GM12878 (cell line): ENCODE measurements at regions not wholly inside any gene's neighbourhood (a gene's known extent, or its start where the extent isn't known, plus 50 kb on each side); places are given as distances from the start of the nearest gene placed in this dataset.

Experiments used
- ATAC-seq: fragments of 200-7000 bp; cut with Tn5 transposase; 3 replicates; pipeline ENCODE4 v1.9.1; 2020; ENCODE audit warnings: mild to moderate bottlenecking, moderate library complexity
- BruUV-seq: library from RNA; stranded (reverse); fragments of 400-500 nt; replicated peaks from 2 replicates; lab custom pipeline; 2021; lab: Mats Ljungman, UMichigan
- CTCF ChIA-PET: fragments of 300-600 bp; sonication (Branson Sonifier 250); formaldehyde crosslinking; extraction: SDS; loops from one replicate; lab custom pipeline; 2021; ENCODE audit warnings: inconsistent platforms; lab: Yijun Ruan, JAX
- POLR2A ChIA-PET: fragments of 350-600 bp; formaldehyde crosslinking; extraction: SDS; loops from one replicate; lab custom pipeline; 2021; ENCODE audit warnings: inconsistent platforms; lab: Charles Lee
- RAD21 ChIA-PET: fragments of 300-600 bp; sonication (Branson Sonifier 250); formaldehyde crosslinking; loops from one replicate; lab custom pipeline; 2023; ENCODE audit warnings: antibody characterized with exemption; ENCODE audit not compliant: unreplicated experiment; lab: Charles Lee
- SMC1A ChIA-PET: fragments of 300-600 bp; sonication (Branson Sonifier 250); formaldehyde crosslinking; loops from one replicate; lab custom pipeline; 2023; ENCODE audit not compliant: unreplicated experiment, uncharacterized antibody; lab: Charles Lee
- DNase-seq: peaks from one replicate; pipeline ENCODE4 v3.0.0-alpha.2; 2011; ENCODE audit warnings: low read depth, low spot score
- FAIRE-seq: peaks from 3 replicates; lab custom pipeline; 2011; peaks lifted over from hg19 to GRCh38; lab: Jason Lieb, UNC
- H2AFZ ChIP-seq: 2 replicates; pipeline ENCODE4 v1.6.0; 2011; ENCODE audit warnings: low read depth, low read length, control low read depth; ENCODE audit not compliant: control insufficient read depth
- H3K27ac ChIP-seq: 2 replicates; pipeline ENCODE4 v1.5.1; 2011; ENCODE audit warnings: control low read depth; ENCODE audit not compliant: control insufficient read depth, insufficient read depth
- H3K27me3 ChIP-seq, 2 experiments: replicated peaks in 1 of 2; 2 replicates each; pipeline versions ENCODE4 v1.6.0 to v1.6.1; 2011; ENCODE audit warnings: low read length in 1 of 2; ENCODE audit not compliant: control insufficient read depth in 2 of 2, insufficient read depth in 2 of 2
- H3K36me3 ChIP-seq, 2 experiments: 2 replicates each; pipeline ENCODE4 v1.5.1; 2011; ENCODE audit warnings: low read length in 1 of 2; ENCODE audit not compliant: control insufficient read depth in 2 of 2, insufficient read depth in 2 of 2
- H3K4me1 ChIP-seq: 2 replicates; pipeline ENCODE4 v1.6.1; 2011; ENCODE audit warnings: mild to moderate bottlenecking, low read length, moderate library complexity, mixed read lengths; ENCODE audit not compliant: control insufficient read depth, insufficient read depth
- H3K4me2 ChIP-seq: 2 replicates; pipeline ENCODE4 v1.6.0; 2011; ENCODE audit warnings: control low read depth; ENCODE audit not compliant: control insufficient read depth, insufficient read depth
- H3K4me3 ChIP-seq: fragments of 200-600 bp; sonication (generic); 2 replicates; pipeline ENCODE4 v1.5.1; 2016
- H3K79me2 ChIP-seq: 2 replicates; pipeline ENCODE4 v1.6.0; 2011; ENCODE audit warnings: low read length; ENCODE audit not compliant: control insufficient read depth, insufficient read depth
- H3K9ac ChIP-seq: 2 replicates; pipeline ENCODE4 v1.8.0; 2011; ENCODE audit warnings: low read length, control low read depth, mixed read lengths; ENCODE audit not compliant: control insufficient read depth, insufficient read depth
- H3K9me3 ChIP-seq: replicated peaks from 3 replicates; pipeline ENCODE4 v1.5.1; 2011; ENCODE audit warnings: mild to moderate bottlenecking, low read length; ENCODE audit not compliant: control insufficient read depth, insufficient read depth
- H4K20me1 ChIP-seq: 2 replicates; pipeline ENCODE4 v1.6.0; 2011; ENCODE audit not compliant: control insufficient read depth, insufficient read depth
- CREM ChIP-seq: IDR thresholded peaks from 2 replicates; pipeline ENCODE4 v1.6.1; 2014; ENCODE audit warnings: antibody characterized with exemption, low read depth
- HDAC2 ChIP-seq: fragments of 200-600 bp; sonication (generic); IDR thresholded peaks from 2 replicates; pipeline ENCODE4 v1.6.1; 2017
- POU2F2 ChIP-seq: IDR thresholded peaks from 3 replicates; pipeline ENCODE4 v1.6.1; 2011; ENCODE audit warnings: low read depth, mild to moderate bottlenecking, low read length, borderline replicate concordance
- RB1 ChIP-seq: fragments of 450-650 bp; formaldehyde crosslinking; IDR thresholded peaks from 2 replicates; pipeline ENCODE4 v1.6.1; 2017; ENCODE audit warnings: mild to moderate bottlenecking, borderline replicate concordance
- RELA ChIP-seq: fragments of 450-650 bp; IDR thresholded peaks from 2 replicates; pipeline ENCODE4 v1.8.0; 2014; ENCODE audit warnings: borderline replicate concordance; ENCODE audit not compliant: partially characterized antibody
- SIX5 ChIP-seq: IDR thresholded peaks from 2 replicates; pipeline ENCODE4 v1.6.1; 2011; ENCODE audit warnings: mild to moderate bottlenecking, low read depth, low read length, moderate library complexity; ENCODE audit not compliant: severe bottlenecking
- WGBS: methylation state at CpG from one replicate; pipeline ENCODE4 v1.1.6; 2016; ENCODE audit warnings: low lambda C conversion rate; ENCODE audit not compliant: insufficient replicate concordance, insufficient coverage; ENCODE audit errors: missing lambda C conversion rate; 5-methylcytosine and 5-hydroxymethylcytosine counted together
- in situ Hi-C: fragments of 300-500 bp; cut with MboI; formaldehyde crosslinking; loops from 9 replicates; pipeline ENCODE4 v1.14.3; 2018; ENCODE audit warnings: mixed read lengths
- intact Hi-C: fragments of 100-400 bp; cut with micrococcal nuclease; formaldehyde crosslinking; loops from one replicate; pipeline ENCODE4 v1.14.2; 2022; ENCODE audit not compliant: unreplicated experiment
- TF ChIP-seq, protein P1 (sequence below): fragments of 150-350 bp; IDR thresholded peaks from 2 replicates; pipeline ENCODE4 v1.6.1; 2014; ENCODE audit warnings: mild to moderate bottlenecking, low read depth, low read length
- TF ChIP-seq, protein P2 (sequence below): fragments of 450-650 bp; conservative IDR thresholded peaks from 2 replicates; pipeline ENCODE4 v1.6.1; 2017; ENCODE audit warnings: mild to moderate bottlenecking, moderate library complexity
- TF ChIP-seq, protein P3 (sequence below): fragments of 450-650 bp; IDR thresholded peaks from 2 replicates; pipeline ENCODE4 v1.6.1; 2017; ENCODE audit warnings: mild to moderate bottlenecking
- TF ChIP-seq, protein P4 (sequence below): IDR thresholded peaks from 2 replicates; pipeline ENCODE4 v1.6.1; 2012; ENCODE audit warnings: low read depth, low read length, improper control_type of control experiment

DNA sequence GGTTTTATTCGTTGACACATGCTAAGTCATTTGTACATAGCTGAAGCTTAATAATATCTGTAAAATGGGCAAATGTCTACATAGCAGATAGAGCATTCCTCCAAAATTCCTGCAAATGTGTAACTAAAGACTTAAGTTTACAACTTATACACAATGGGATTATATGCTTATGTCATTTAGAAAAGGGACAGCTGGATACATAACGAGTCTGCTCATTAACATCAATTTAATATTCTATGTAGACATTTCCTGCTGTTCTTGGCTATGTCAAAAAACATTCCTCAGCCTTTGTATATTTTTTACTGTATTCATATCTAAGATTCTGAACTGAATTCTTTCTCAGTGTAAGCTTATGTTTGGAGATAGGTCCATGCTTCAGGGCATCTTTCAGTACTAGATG lies 762.2 kb downstream of the NR2F2 start:
- intact Hi-C loops: no loop called here
- H3K4me2 ChIP-seq: no peak overlapping the region
- WGBS: 39% methylated on average over 2 of the region's 2 CpGs
- no peak overlapping the region for H2AFZ ChIP-seq
- ChIA-PET SMC1A (interaction anchor here (0.7 to 3.8 kb wide), 3 partner anchors 14 to 36 kb away, joined by 3 to 18 read pairs (median 3); no protein-coding TSS in a partner anchor), POLR2A (no interaction called here), CTCF (interaction anchor here (0.7 to 1.0 kb wide), 3 partner anchors 10 to 46 kb away, joined by 3 to 4 read pairs (median 3); no protein-coding TSS in a partner anchor), RAD21 (interaction anchor here (1.1 kb wide), 1 partner anchor 113 kb away, joined by 3 read pairs; no protein-coding TSS in a partner anchor)
- ATAC-seq (no peak), DNase-seq (no peak), FAIRE-seq (no peak)
- H4K20me1 ChIP-seq: no peaks in the 10 kb centered on the region
- no peaks in the 10 kb centered on the region for H3K27me3 ChIP-seq
- no peaks in the 10 kb centered on the region for H3K36me3 ChIP-seq
- H3K9me3 ChIP-seq: no peaks in the 10 kb centered on the region
- H3K4me3 ChIP-seq: no peak overlapping the region
- H3K79me2 ChIP-seq: no peaks in the 10 kb centered on the region
- in situ Hi-C loops: no loop called here
- no peaks in the 10 kb centered on the region for H3K4me1 ChIP-seq
- no TSS peak for BruUV-seq
- TF ChIP-seq RB1: no peak
- TF ChIP-seq, protein P1, sequence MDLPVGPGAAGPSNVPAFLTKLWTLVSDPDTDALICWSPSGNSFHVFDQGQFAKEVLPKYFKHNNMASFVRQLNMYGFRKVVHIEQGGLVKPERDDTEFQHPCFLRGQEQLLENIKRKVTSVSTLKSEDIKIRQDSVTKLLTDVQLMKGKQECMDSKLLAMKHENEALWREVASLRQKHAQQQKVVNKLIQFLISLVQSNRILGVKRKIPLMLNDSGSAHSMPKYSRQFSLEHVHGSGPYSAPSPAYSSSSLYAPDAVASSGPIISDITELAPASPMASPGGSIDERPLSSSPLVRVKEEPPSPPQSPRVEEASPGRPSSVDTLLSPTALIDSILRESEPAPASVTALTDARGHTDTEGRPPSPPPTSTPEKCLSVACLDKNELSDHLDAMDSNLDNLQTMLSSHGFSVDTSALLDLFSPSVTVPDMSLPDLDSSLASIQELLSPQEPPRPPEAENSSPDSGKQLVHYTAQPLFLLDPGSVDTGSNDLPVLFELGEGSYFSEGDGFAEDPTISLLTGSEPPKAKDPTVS: no peak
- no peak overlapping the region for H3K27ac ChIP-seq
- no peak overlapping the region for H3K9ac ChIP-seq

DNA sequence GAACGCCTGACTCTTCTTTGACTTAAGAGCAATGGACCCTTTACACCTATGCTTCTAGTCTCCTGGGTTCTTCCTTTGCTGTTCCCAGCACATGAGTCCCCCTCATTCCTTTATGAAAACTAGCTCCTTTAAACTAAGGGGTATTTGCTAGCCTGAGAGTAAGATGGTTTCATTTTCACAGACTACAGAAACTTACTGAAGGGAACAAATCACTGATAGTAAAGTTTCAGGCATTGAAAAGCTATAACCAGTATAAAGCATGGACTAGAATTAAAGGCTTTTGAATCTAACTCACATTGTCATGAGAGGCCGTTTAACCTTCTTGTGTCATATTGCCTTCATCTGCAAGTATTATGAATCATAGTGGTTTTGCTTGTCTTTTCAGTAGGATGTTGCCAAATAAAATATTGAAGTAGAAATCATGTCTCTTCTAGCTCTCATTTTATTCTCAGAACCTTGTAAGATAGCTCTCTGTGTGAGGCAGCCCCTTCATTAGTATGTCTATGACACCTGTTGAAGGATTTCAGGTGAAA lies 765.9 kb downstream of the NR2F2 start:
- SMC1A ChIA-PET: interaction anchor here (1.0 to 3.0 kb wide), 14 partner anchors 9 to 94 kb away, joined by 3 to 24 read pairs (median 4); no protein-coding TSS in a partner anchor
- WGBS: 9% methylated on average over 2 of the region's 2 CpGs
- BruUV-seq: no TSS peak
- TF ChIP-seq POU2F2 (no peak), CREM (no peak), RELA (no peak), SIX5 (no peak), HDAC2 (no peak)
- TF ChIP-seq, protein P2, sequence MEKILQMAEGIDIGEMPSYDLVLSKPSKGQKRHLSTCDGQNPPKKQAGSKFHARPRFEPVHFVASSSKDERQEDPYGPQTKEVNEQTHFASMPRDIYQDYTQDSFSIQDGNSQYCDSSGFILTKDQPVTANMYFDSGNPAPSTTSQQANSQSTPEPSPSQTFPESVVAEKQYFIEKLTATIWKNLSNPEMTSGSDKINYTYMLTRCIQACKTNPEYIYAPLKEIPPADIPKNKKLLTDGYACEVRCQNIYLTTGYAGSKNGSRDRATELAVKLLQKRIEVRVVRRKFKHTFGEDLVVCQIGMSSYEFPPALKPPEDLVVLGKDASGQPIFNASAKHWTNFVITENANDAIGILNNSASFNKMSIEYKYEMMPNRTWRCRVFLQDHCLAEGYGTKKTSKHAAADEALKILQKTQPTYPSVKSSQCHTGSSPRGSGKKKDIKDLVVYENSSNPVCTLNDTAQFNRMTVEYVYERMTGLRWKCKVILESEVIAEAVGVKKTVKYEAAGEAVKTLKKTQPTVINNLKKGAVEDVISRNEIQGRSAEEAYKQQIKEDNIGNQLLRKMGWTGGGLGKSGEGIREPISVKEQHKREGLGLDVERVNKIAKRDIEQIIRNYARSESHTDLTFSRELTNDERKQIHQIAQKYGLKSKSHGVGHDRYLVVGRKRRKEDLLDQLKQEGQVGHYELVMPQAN: no peak
- TF ChIP-seq, protein P3, sequence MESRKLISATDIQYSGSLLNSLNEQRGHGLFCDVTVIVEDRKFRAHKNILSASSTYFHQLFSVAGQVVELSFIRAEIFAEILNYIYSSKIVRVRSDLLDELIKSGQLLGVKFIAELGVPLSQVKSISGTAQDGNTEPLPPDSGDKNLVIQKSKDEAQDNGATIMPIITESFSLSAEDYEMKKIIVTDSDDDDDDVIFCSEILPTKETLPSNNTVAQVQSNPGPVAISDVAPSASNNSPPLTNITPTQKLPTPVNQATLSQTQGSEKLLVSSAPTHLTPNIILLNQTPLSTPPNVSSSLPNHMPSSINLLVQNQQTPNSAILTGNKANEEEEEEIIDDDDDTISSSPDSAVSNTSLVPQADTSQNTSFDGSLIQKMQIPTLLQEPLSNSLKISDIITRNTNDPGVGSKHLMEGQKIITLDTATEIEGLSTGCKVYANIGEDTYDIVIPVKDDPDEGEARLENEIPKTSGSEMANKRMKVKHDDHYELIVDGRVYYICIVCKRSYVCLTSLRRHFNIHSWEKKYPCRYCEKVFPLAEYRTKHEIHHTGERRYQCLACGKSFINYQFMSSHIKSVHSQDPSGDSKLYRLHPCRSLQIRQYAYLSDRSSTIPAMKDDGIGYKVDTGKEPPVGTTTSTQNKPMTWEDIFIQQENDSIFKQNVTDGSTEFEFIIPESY: no peak
- TF ChIP-seq, protein P4, sequence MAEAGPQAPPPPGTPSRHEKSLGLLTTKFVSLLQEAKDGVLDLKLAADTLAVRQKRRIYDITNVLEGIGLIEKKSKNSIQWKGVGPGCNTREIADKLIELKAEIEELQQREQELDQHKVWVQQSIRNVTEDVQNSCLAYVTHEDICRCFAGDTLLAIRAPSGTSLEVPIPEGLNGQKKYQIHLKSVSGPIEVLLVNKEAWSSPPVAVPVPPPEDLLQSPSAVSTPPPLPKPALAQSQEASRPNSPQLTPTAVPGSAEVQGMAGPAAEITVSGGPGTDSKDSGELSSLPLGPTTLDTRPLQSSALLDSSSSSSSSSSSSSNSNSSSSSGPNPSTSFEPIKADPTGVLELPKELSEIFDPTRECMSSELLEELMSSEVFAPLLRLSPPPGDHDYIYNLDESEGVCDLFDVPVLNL: no peak

More for the DNA sequence above, 765.9 kb downstream of the NR2F2 start:
- Histone ChIP-seq H3K4me3 (no peak overlapping the region), H3K27me3 (no peaks in the 10 kb centered on the region), H3K9me3 (no peaks in the 10 kb centered on the region), H3K4me1 (no peaks in the 10 kb centered on the region), H3K27ac (no peak overlapping the region), H2AFZ (no peak overlapping the region), H4K20me1 (no peaks in the 10 kb centered on the region), H3K36me3 (no peaks in the 10 kb centered on the region), H3K79me2 (no peaks in the 10 kb centered on the region), H3K9ac (no peak overlapping the region), H3K4me2 (no peak overlapping the region)
- FAIRE-seq (no peak), ATAC-seq (peak; percentile 54), DNase-seq (no peak)
- POLR2A ChIA-PET: interaction anchor here (1.0 kb wide), 1 partner anchor 11 kb away, joined by 5 read pairs; no protein-coding TSS in a partner anchor
- RAD21 ChIA-PET: interaction anchor here (0.7 to 2.0 kb wide), 9 partner anchors 10 to 204 kb away, joined by 3 to 14 read pairs (median 3); no protein-coding TSS in a partner anchor
- CTCF ChIA-PET: interaction anchor here (1.1 to 2.8 kb wide), 5 partner anchors 10 to 42 kb away, joined by 4 to 8 read pairs (median 4); no protein-coding TSS in a partner anchor
- in situ Hi-C loops: no loop called here
- intact Hi-C loops: no loop called here
